GM18519 (cell line): ENCODE measurements at regions not wholly inside any gene's neighbourhood (a gene's known extent, or its start where the extent isn't known, plus 50 kb on each side); places are given as distances from the start of the nearest gene placed in this dataset.

ENCODE experiments used
- ATAC-seq: cut with Tn5 transposase; IDR thresholded peaks from one replicate; pipeline ENCODE4 v1.9.1; 2021; ENCODE audit warnings: mild to moderate bottlenecking, moderate library complexity; ENCODE audit not compliant: unreplicated experiment, low FRiP score

DNA sequence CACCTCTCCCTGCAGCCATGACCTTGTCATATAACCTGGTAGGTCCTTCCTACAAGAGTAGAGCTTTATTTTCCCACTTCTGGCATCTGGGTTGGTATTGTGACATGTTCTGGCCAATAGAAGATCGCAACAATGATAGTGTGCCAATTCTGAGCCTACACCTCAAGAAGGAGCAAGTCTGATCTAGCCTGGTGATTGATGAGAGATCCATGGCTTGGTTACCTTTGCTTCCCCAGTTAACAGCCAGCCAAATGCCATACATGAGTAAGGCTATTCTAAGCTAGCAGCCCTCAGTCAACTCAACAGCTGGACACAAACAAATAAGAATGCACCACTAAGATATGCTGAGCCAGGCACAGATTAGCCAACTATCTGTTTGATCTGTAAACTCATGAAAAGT, 226.7 kb downstream of the LMO4 start:
- ATAC-seq = no peak

DNA sequence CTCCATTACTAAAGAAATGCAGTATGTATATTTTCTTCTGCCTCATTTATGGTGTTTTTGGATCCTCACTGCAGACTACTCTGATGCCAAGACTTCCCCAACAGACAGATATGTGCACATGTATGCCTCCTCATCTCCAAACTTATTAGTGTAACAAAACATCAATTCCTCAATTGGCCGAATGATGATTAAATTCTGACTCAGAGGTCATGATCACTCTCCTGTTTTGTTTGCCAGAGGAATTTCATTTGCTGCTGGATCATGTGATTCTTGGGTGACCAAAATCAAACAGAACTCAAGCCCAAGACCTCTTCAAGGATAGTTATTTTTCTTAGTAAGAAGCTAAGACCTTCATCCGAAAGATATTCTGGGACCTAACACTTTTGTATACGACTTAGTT, 227.6 kb downstream of the LMO4 start:
- no peak for ATAC-seq

DNA sequence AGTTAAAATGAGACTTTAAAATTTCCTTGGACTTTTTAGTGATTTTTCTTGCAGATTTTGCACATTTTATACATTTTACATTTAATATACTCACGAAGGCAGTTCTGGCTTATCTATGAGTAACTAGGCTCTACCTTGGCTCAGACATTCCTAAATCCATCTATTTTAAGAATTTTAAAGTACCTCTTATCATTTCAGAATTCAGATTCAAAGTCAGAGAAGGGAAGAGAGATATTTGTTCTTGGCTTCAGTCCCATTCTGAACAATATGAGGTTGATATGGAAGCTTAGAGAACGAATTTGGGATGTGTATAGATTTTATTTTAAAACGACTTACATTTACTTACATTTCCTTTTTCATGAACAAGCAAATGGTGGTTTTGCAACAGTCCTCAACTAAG, 230.2 kb downstream of the LMO4 start:
- ATAC-seq = no peak

DNA sequence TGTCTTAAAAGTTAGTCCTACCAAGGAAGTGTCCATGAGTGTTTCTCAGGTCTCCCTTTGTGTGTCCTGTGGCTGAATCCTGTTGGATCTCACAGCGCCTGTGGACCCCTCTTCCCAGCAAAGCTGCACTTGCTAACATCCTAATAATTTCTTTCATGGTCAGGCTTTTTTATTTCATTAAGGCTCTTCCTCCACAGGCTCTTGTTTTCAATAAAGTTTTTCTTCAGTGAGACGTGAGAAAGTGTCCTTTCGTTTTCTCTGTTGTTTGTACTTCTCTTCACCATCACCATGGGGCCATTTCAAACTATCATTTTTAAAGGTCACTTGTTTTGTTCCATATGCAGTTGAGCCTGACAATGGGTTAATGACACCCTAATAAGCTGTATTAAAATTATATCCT, 231.5 kb downstream of the LMO4 start:
- ATAC-seq = no peak

DNA sequence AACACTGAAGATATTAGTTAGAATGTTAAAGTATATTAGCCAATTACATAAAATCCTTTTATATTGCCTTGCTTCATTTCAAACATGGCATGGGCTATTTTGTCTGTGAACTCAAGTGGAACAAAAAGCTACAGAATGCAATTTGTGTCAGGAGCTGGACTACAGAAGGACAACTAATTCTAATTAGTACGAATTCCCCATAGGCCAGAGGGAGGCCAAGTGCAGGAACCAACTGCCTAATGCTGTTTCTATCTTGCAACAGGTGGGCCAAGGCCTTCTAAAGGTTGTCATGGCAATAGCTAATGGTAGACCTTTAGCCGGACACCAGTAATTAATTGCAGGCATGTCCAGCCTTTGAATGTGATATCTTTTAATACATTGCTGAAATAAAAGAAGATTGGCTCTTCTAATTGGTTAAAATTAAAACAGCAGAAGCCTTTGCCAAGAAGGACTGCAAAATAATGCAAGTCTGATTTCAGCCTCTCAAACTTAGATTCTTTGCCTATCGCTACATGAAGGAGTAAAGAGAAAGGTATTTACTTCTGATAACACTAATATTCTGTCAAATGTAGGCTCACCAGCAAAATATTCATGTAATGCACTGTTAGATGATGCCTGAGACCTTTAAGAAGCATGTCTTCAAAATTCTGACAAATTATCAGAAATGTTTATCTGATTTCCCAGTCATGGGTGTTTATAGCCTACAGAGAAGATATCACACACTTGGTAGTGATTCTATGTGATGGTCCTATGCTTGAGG, 232.1 kb downstream of the LMO4 start:
- no peak for ATAC-seq

DNA sequence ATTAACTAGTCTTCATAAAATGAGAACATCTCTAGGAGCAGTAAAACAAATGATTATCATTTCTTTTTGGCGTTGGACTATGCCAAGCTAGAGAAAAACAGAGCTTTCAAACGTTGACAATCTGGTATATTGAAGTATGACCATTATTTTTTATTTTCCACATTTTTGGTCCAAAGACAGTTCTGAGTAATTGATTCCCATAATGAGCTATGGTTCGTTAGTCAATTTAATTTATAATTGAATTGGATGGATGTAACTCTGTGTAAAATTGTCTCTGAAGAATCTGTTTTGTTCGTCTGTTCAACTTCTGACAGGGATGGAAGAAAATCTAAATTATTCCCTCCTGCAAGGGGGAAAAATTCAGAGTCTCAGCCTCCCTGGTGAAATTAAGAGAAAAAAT, 234.5 kb downstream of the LMO4 start:
- no peak for ATAC-seq

DNA sequence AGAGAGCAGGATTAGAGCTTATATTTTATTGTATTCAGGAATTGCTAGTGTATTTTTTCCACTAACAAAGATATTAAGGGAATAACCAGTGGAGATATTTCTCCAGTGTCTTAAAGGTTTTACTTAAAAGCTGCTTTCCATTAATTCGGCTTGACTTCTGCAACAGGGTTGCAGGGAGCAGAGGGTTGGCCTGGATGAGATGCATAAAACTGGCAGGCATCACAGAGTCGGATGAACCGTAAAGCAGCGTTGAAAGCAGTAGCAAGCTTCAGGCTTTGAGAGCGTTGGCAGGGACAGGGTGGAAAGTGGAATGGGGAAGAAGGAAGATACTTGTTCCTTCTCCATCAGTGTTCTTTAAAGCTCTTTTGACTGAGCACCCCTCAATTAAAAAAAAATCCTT, 237.2 kb downstream of the LMO4 start:
- no peak for ATAC-seq

DNA sequence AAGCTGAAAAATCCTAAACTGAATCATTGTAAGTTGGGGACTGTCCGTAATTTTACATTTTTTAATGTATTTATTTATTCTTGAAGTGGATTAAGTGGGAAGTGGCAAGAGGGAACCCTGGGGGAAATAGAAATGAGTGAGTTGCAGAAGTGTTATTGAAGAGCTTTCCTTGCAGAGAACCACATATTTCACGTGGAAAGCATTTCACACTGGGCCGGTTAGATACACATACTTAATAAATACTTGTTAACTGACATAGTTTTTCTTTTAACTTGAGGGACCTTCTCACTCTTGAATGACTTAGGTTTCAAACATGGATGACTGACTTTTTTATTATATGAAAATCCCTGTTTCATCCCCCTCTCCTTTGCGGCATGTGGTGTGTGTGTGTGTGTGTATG, 239.3 kb downstream of the LMO4 start:
- ATAC-seq = no peak

DNA sequence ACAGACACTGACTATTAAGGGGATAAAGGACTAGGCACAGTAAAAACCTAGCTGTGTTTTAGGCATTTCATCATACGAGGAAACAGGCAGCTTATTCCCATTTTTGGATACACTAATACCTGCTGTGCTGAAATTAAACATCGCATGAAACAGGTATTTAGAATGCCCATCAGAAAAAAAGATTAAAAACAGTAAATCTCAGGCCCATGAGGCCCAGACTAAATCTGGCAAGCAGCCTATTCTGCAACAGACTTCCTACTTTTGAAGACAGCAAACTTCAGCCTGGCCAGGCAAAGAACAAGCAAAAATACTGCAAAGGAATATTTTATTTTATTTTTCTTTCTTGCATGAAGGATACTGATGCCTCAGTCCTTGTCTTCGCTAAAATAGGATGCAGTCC, 240.2 kb downstream of the LMO4 start:
- ATAC-seq = no peak

DNA sequence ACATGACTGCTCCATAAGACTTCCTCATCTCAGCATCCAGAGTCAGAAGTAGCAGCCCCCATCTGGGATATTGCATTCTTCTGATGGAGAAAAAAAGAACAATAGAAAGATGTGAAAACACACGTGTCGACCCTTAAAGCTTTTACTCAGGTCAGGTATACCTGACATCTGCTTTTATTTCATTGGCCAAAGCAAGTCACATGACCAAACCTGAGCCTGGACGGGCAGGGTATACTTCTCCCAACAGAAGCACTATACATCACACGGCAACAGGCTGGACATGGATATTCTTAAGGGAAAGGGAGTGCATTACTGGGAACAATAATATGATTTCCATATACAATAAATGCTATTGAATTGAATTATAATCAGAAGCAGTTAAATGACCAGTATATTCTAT, 243.3 kb downstream of the LMO4 start:
- no peak for ATAC-seq

DNA sequence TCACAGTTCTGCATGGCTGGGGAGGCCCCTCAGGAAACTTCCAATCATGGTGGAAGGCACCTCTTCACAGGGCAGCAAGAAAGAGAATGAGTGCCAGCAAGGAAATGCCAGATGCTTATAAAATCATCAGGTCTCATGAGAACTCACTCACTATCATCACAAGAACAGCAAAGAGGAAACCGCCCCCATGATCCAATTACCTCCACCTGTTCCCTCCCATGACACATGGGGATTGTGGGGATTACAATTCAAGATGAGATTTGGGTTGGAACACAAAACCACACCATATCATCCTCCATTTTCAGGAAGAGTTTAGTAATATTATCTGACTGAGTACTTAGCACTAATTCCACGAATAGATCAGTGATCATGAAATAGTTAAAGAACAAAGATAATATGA, 244.2 kb downstream of the LMO4 start:
- no peak for ATAC-seq

DNA sequence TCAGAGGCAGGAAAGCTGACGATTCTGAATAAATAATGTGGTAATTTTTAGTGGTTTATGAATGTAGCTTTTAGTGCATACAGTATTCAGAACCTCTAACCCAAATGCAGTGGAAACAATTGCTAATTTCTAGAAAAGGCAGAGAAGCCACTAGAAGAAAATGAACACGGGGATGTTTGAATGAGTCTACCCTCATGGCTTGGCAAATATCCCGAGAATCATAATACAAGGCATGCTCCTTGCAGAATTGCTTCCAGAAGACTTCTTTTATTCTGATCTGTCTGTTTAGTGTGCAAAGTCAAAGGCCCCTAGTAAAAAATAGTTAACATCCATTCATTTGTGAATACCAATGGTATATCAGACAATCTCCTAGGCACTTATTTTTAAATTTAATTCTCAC, 246.8 kb downstream of the LMO4 start:
- ATAC-seq = no peak

DNA sequence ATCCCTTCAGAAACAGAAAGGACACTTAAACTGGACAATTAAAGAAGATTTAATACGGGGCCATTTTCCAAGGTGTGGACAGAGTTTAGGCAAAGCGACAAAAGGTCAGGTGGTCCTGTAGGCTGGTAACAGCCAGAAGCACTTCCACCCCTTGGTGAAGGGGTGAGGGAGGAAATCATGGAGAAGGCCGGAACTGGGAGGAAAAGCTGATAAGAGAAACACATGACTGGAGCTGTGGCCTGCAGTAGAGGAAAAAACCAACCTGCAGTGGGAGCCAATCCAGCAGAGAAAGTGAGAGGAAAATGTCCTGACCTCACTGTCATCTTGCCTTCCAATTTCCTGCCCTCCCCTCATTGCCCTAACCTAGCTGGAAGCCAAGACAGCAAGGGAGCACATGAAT, 249.8 kb downstream of the LMO4 start:
- no peak for ATAC-seq

DNA sequence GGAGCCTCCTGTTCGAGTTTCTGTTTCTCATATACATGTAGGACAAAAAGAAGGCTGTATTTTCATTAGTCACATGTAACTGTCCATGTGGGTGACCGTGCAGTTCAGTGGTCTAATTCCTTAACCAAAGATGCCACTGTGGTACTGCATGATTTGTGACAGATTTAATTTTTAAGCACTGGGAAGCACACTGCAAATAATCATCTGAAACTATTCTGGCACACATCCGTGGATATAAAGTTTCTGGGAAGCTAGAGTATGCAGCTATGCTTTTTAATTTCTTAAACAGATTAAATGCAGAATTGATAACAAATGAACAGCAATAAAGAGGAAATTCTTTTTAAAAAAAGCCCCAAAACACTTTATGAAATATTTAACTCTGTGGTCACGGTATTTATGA, 254.8 kb downstream of the LMO4 start:
- no peak for ATAC-seq

DNA sequence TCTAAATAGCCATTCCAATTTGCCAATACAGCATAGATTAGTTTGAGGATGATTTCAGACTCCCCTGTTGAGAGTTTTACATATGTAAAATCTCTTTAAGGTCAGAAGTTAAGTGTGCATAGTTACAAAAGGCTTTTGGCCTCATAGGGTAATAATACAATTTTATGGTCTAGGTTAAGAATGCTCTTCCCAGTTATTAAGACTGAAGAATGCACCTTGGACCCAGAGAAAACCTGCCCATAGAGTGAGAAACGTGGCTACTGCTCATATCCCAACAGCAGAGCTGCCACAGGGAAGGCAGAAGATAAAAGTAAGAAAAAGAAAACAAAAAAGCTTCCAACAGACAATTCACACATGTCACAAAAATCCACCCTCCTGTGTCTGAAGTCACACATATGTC, 255.9 kb downstream of the LMO4 start:
- ATAC-seq = no peak

DNA sequence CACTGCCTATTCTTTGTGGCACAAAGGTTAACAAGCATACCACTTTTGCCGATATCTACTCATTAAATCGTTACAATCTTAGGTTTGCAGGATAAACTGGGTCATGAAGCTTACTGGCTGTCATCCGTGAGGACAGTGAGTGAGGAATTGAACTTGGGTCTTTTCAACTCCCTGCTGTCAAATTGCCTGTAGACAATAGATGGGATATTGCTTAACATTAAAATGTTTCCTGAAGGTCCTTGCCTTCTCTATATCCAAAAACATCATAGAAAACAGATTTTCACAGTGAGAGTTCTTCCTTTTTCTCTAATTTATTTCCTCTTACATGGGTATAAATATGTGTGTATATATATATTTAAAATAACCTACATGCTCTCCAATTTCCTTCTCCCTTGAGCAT, 257.8 kb downstream of the LMO4 start:
- ATAC-seq = no peak

DNA sequence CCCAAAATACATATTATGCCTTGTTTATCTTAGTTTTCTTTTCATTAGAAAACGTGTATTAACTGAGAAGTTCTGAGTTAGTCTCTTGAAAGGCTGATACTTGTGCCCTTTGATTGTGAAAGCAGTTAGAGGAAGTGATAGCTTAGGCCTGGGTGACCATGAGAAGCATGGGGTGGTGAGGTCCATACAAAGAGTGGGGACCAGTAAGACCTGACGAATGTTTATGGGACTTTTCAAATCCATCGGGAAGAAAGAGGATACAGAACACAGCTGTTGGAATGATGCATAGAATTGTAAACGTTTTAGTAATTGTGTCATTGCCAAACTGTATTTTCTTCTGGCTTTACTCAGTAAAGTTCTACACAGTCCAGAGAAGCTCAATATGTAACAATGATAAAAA, 259.8 kb downstream of the LMO4 start:
- ATAC-seq = peak; percentile 47

DNA sequence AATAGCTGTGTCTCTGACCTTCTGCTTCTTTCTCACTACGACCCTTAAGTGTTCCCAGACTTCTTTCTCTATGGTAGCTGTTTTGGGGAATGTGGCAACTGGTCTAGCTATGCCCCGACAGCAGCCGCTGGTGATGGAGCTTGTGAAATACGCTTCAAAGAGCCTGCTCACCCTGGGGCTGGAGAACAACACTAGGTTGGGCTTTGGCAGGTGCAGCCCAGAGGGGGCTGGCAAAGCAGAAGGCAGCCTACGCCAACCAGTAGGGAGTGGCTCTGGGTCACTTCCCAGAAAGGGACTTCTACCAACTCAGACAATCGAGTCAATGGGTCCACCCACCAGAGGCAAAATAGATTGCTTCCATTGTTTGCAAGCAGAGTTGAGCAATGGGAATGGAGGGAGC, 262.8 kb downstream of the LMO4 start:
- no peak for ATAC-seq

DNA sequence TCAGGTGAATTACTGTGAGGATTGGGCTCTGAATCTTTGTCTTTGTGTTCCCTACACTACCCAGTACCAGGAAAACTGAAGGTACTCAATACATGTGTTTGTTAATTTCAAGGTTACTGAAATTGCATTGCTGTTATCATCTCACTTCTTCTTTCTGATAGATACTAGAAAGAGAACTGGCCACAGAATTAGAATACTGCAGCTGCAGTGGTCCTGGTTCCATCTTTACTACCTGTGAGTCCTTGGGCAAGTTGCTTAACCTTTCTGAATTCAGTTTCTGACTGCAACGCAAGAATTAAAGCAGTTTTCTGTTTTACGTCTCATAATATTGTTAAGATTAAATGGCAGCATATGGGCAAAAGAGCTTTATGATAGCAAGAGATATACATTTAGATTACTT, 263.5 kb downstream of the LMO4 start:
- peak; percentile 66 for ATAC-seq

DNA sequence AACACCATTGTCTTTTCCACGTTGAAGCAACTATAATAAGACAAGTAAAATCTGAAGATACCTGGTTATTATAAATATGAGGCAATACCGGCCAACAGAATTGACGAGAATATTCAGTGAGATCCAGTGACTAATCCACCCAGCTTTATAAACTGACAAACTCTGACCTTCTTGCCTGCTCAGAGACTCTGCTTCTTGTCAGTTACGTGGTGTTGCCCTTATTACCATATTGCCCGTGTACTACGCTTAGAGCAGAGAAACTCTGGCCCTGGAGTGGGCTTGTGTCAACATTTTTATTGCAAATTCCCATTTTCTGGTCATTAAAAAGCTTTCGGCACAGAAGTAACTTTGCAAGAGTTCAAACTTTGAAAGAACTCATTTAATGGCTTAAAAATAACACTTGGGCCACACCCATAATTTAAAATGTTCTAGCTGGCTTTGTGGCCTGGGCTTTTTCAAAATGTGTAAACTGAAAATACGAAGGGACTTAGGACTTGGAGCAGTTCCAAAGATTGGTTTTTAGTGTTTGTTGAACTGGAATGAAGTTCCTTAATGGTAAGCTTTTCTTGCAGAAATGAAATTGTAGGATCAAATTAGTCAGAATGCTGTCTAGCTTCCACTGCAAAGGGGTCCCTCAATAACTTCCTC, 266.2 kb downstream of the LMO4 start:
- no peak for ATAC-seq

DNA sequence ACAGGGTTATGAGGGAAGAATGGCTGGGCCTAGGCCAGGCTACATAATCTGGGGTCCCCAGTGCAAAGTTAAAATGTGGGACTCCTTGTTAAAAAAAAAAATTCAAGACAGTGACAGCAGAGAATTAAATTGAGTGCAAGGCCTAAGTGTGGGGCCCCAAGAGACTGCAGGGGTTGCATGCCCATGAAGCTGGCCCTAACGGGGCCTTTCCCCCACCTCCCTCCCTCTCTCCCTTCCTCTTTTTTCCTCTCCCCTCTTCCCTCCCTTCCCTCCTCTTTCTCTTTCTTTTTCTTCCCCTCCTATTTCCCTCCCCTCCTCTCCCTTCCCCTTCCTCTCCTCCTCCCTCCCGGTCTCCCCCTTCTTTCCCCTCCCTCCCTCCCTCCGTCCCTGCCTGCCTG, 266.7 kb downstream of the LMO4 start:
- no peak for ATAC-seq

DNA sequence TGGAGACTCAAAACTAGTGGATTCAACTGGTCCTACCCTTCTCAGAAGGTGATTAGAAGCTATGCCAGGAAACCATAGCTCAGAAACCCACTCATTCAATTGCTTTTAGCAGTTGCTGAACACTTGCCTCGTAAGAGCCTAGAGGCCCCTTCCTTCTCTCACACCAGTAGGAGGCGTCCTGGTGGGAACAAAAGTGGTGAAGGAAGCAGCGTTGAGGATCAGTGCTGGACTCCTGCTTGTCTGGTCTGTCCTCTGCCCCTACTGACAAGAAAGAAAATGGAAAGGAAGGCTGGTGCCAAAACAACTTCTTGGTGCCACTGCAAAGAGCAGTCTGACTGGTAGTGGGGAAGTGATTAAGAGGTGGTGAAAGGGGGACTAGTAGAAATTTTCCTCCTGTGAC, 269.7 kb downstream of the LMO4 start:
- no peak for ATAC-seq

DNA sequence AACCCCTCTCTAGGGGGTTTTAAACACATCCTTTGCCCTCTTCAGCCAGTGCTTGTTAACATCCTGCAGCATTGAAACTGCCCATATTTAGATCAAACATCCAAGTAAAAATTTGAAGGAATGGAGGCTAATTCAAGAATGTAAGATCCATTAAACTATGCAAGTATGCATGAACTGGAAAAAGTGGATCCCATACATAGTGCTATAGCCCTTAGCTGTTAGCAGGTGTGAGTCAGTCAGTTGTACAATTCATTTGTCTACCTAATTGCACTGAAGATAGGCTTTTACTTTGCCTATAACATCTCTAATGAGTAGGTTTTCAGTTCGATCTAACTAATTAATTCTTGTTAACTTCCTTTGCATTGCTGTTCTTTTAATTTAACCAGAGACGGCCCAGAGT, 270.9 kb downstream of the LMO4 start:
- no peak for ATAC-seq
